Stimulated activated CD4-positive, alpha-beta T cell treated with anti-CD3 and anti-CD28 coated beads, Interleukin-12 subunit alpha, Interleukin-12 subunit beta, amount 100 ng/mL, for 48 hours (primary cell): ENCODE measurements at regions not wholly inside any gene's neighbourhood (a gene's known extent, or its start where the extent isn't known, plus 50 kb on each side); places are given as distances from the start of the nearest gene placed in this dataset.
"Not testable (repeated sequence)": the region's sequence is repeated elsewhere in the genome, so short reads cannot be mapped to it uniquely, and the experiment has no call there.

Source experiments
- DNase-seq, 3 donors: peaks; one replicate each; pipeline ENCODE4 v3.0.0-alpha.2; 2020; ENCODE audit warnings: low read depth in 2 of 3, low spot score in 1 of 3

- no peak for DNase-seq
These were observed 204.9 kb upstream of the MDFIC2 start for GRCh38 chr3:70517124-70517890.

GRCh38 chr3:70516076-70516475 is 203.6 kb upstream of the MDFIC2 start:
- no peak for DNase-seq

- no peak for DNase-seq
These were observed 195.0 kb upstream of the MDFIC2 start for GRCh38 chr3:70507486-70507885.

- no peak for DNase-seq
These were observed 194.3 kb upstream of the MDFIC2 start for GRCh38 chr3:70506775-70507174.

- no peak for DNase-seq
These were observed 189.1 kb upstream of the MDFIC2 start for GRCh38 chr3:70501561-70501960.

GRCh38 chr3:70488816-70489215 is 176.4 kb upstream of the MDFIC2 start:
- no peak for DNase-seq

- no peak for DNase-seq
These were observed 175.7 kb upstream of the MDFIC2 start for GRCh38 chr3:70488131-70488530.

GRCh38 chr3:70486414-70487017 is 174.1 kb upstream of the MDFIC2 start:
- no peak for DNase-seq

GRCh38 chr3:70476174-70476573 is 163.7 kb upstream of the MDFIC2 start:
- DNase-seq: no peak

- no peak for DNase-seq
These were observed 159.3 kb upstream of the MDFIC2 start for GRCh38 chr3:70471464-70472342.

GRCh38 chr3:70466096-70466495 is 153.7 kb upstream of the MDFIC2 start:
- no peak for DNase-seq

- no peak for DNase-seq
These were observed 152.4 kb upstream of the MDFIC2 start for GRCh38 chr3:70464876-70465275.

GRCh38 chr3:70464465-70464864 is 152.0 kb upstream of the MDFIC2 start:
- DNase-seq: no peak

- not testable (repeated sequence) for DNase-seq
These were observed 137.8 kb upstream of the MDFIC2 start for GRCh38 chr3:70450220-70450619.

GRCh38 chr3:70435422-70435821 is 123.0 kb upstream of the MDFIC2 start:
- not testable (repeated sequence) for DNase-seq

GRCh38 chr3:70433091-70433490 is 120.7 kb upstream of the MDFIC2 start:
- DNase-seq: no peak

- no peak for DNase-seq
These were observed 119.5 kb upstream of the MDFIC2 start for GRCh38 chr3:70431911-70432310.

- no peak for DNase-seq
These were observed 113.6 kb upstream of the MDFIC2 start for GRCh38 chr3:70426071-70426470.

- no peak for DNase-seq
These were observed 109.1 kb upstream of the MDFIC2 start for GRCh38 chr3:70421506-70421905.

- no peak for DNase-seq
These were observed 96.6 kb upstream of the MDFIC2 start for GRCh38 chr3:70409018-70409417.

GRCh38 chr3:70400194-70400593 is 87.8 kb upstream of the MDFIC2 start:
- DNase-seq: no peak
